ENCODE measurements at regions not wholly inside any gene's neighbourhood (a gene's known extent, or its start where the extent isn't known, plus 50 kb on each side); places are given as distances from the start of the nearest gene placed in this dataset.

- no peak for DNase-seq (ENCODE audit: extremely low spot score, insufficient read length, low read depth)
- FAIRE-seq, result no peak
These were observed 206.6 kb downstream of the ESM1 start for GRCh38 chr5:54778783-54779182.

- FAIRE-seq (no peak), DNase-seq (ENCODE audit: extremely low spot score, insufficient read length, low read depth) (no peak)
These were observed 209.7 kb downstream of the ESM1 start for GRCh38 chr5:54775645-54776044.

DNA sequence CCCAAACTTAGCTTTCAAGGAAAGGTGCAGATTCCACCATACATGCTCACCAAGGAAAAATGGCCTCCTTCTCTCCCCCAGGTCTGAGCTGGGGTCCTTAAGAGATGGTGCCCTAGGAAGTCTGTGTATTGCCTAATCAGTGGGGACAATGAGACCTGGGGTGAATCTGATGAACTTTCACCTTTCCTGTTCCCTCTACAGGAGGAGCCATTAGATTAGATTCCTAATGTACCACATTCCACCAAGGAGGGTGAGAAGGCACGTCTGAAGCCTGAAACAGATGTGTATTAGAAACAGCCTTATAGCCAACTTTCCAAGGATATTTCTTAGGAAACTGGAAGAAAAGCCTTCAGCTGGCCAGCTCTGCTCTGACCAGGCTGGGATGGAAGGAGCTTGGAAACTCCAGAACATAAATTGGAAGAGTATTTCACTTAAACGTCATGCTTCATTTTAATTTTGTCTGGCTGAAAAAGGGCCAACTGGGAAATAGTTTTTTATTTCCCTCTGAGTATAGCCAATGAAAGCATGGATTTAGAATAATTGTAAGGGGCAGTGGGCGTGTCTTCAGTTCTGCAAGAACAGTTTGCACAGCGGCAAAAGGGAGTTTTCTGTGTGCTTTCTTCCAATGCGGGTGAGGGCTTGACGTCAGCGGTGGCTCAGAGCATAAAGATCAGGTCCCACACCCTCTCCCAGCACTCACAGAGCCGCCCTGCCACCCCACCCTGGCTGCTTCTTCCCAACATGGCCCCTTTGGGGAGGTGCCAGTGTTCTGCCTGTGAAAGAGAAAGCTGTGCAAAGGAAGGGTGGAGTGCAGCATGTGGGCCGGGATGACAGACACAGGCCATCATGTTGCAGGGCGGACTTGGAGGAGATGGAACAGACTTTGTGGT, 210.9 kb downstream of the ESM1 start:
- no peak for DNase-seq (ENCODE audit: extremely low spot score, insufficient read length, low read depth)
- no peak for FAIRE-seq

DNA sequence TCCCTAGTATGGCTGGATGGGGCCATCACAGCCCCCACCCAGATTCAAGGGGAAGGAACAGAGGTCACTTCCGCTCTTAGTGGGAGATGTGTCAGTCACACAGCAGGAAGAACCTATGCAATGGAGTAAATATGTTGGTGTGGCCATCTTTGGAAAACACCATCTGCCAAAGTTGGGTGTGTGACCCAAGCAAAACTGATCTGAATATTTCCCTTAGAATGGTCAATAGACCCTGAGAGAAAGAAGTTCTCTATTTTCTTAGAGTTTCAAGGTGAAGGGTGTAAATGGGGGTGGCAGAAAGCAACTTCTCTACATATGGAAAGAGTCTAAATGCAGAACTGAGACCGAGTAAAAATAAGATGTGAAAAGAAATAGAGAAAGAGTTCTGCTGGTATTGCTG, 212.7 kb downstream of the ESM1 start:
- no peak for DNase-seq (ENCODE audit: extremely low spot score, insufficient read length, low read depth)
- no peak for FAIRE-seq

DNA sequence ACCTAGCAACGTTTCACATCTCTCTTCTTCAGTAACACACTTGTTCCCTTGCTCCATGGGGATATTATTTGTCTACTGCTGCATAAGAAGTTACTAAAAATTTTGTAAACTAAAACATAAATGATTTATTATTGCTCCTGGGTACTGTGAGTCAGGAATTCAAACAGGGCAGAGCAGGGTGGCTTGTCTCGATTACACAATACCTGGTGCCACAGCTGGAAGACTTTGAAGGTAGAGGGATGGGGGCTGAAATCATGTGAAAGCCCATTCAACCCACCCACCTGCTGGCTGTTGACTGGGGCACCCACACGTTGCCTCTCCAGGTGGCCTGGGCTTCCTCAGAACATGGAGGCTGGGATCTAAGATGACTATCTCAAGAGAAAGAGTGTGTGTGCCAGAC, 213.2 kb downstream of the ESM1 start:
- FAIRE-seq (no peak), DNase-seq (ENCODE audit: extremely low spot score, insufficient read length, low read depth) (no peak)

GRCh38 chr5:54769746-54770145, 215.6 kb downstream of the ESM1 start:
- DNase-seq (ENCODE audit: extremely low spot score, insufficient read length, low read depth) (no peak), FAIRE-seq (no peak)

DNA sequence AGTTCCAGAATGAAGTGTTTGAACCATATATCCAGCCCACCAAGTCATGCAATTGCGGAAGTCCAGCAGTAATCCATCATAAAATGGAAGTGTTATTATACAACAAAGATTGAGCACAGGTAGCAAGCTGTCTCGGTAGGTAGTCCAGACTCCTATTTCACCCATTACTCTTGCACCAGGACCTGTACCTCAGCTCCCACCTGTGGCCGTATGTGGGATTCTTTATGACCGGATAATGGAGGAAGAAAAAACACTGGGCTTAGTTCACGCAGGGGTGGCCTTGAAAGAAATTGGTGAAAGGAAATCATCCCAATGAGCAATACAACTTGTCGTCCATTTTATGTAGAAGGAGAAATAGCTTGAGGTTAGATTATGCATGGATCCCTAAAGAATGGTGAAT, 216.3 kb downstream of the ESM1 start:
- no peak for FAIRE-seq
- DNase-seq (ENCODE audit: extremely low spot score, insufficient read length, low read depth), result no peak

DNA sequence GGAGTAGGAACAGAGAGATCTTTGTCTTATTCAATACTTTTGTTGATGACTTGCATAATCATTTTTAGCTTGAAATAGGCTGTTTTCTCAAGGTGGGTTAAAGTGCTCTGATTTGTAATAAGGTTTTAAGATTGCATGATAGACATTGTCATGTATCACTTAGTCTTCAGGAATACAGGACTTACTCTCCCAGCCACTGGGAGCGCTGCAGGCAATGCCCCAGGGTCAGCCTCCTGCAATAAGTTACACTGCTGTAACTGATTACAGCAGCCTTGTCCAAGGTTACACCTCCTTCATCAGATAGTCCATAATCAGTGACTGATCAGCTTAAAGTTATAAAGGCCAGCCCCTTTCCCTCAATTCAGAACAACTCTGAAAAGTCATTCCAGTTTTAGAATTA, 218.6 kb downstream of the ESM1 start:
- FAIRE-seq (no peak), DNase-seq (ENCODE audit: extremely low spot score, insufficient read length, low read depth) (no peak)

- DNase-seq (ENCODE audit: extremely low spot score, insufficient read length, low read depth), result no peak
- FAIRE-seq, result no peak
These were observed 220.0 kb downstream of the ESM1 start for GRCh38 chr5:54765165-54766028.

- DNase-seq (ENCODE audit: extremely low spot score, insufficient read length, low read depth), result no peak
- FAIRE-seq, result no peak
These were observed 221.0 kb downstream of the ESM1 start for GRCh38 chr5:54764102-54765090.

GRCh38 chr5:54761213-54761701, 224.1 kb downstream of the ESM1 start:
- DNase-seq (ENCODE audit: extremely low spot score, insufficient read length, low read depth), result no peak
- no peak for FAIRE-seq

DNA sequence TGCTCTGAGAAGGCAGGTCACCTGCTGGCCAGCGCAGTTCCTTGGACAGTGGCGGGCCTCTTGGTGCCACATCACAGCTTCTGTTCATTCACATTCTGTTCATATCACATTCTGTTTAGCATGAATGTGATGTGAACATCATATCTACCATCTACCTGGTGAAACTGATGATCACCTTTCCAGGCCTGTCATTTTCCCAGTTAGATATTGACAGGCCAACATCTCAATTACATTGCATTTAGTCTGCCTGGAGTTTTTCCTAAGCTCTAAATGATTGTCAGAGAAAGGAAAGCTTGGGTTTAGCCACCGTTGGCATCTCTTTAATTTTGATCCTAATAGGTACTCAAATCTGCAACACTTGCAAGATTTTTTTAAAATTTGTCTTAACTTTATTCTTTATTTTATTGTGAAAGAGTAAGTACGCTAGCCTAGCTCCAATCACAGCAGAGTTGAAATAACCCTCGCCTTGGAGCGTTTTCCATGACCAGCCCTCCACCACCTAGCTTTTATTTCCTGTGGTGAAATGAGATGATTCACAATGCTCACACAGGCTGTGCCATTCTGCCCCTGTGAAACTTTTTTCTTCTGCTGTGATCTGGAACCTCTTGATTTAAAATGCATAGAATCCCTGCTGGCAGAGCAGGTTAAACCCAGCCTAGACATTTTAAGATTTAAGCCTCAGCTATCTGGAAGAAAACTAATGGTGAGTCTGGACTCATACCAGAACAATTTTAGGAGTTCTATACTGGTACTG, 225.0 kb downstream of the ESM1 start:
- FAIRE-seq (no peak), DNase-seq (ENCODE audit: extremely low spot score, insufficient read length, low read depth) (no peak)

DNA sequence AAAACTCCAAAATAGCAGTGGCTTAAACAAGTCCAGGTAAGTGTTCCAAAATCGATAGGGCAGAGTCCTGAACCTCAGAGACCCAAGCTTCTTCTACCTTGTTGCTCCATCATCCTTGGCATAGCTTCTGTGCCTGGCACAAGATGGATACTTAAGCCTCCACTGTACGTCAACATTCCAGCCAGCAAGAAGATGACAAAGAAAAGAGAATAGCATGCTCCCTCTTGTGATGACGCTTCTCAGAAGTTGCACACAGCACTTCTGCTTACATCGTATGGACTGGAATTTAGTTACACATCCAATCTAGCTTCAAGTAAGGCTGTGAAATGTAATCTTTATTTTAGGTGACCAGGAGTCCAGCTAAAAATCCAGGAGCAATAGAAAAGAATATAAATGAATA, 227.4 kb downstream of the ESM1 start:
- FAIRE-seq (no peak), DNase-seq (ENCODE audit: extremely low spot score, insufficient read length, low read depth) (no peak)

DNA sequence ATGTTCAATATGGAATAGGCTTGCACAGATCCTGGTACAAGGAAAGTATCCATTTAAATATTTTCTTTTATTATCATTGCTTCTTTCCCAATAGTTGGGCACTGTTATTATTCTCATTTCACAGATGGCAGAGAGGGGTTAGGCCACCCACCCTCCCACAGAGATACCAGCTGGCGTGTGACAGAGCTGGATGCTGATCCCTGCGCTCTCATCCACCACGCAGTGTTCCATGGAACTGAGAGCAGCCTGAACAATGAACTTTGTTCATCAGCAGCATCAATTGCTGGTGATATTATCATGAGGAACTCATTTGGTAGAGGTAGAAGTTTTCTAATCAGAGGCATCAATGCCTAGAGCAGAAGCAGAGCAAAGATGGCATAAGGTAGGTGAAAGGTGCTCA, 227.9 kb downstream of the ESM1 start:
- FAIRE-seq (no peak), DNase-seq (ENCODE audit: extremely low spot score, insufficient read length, low read depth) (no peak)

- no peak for DNase-seq (ENCODE audit: extremely low spot score, insufficient read length, low read depth)
- FAIRE-seq, result no peak
These were observed 228.5 kb downstream of the ESM1 start for GRCh38 chr5:54756796-54757402.

DNA sequence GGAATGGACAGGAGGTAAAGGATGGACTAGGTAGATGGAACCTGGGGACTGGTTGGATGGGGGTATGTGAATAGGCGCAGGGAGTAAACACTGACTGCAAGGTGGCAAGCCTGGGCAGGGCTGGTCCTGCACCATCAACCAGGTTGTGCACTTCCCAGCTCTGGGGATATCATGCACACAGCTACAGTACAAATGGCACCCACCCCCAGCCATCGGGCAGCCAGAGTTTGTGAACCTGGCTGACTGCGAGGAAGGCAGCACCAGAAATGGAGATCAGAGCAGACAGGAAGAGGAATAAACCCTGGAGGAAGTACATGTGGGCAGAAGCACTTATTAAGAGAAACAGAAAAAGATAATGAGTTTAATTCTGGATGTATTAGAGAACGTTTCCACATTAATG, 229.1 kb downstream of the ESM1 start:
- no peak for DNase-seq (ENCODE audit: extremely low spot score, insufficient read length, low read depth)
- FAIRE-seq, result no peak

DNA sequence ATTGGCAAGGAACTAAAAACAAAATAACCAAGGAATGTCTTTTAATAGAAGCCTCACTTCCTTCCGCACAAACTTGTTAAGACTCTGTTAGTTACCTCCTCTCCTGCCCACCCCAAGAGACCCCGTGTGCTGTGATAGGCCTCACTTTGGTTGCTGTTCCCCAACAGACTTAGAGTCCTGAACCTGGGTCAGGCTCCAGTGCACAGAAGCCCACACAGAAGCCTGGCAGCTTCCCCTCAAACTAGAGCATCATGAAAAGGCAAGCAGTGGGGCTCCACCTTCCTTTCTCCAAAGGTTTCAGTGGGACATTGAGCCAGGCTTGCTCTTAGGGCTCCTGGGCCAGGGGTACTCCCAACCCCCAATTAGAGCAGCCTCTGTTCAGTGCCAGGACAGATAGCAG, 230.5 kb downstream of the ESM1 start:
- DNase-seq (ENCODE audit: extremely low spot score, insufficient read length, low read depth) (no peak), FAIRE-seq (no peak)

DNA sequence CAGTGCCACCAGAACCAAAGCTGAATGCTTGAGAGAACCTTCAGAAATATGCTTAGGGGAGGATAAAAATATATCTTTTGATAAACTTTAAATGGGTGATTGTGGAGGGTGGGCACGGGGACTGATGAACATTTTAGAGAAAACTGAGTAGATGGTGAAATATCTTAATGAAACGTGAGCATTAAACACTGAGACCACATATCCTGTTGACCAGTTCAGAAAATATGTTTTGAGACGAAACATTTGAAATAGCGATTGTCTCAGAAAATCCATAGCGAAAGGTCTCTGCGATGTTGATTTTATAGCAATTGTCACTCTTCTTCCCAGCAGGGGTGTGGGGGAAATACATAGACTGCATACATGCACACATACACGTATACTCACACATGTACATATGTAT, 231.0 kb downstream of the ESM1 start:
- FAIRE-seq (no peak), DNase-seq (ENCODE audit: extremely low spot score, insufficient read length, low read depth) (no peak)

- DNase-seq (ENCODE audit: extremely low spot score, insufficient read length, low read depth) (no peak), FAIRE-seq (no peak)
These were observed 231.6 kb downstream of the ESM1 start for GRCh38 chr5:54753753-54754152.
